Activated naive CD8-positive, alpha-beta T cell treated with anti-CD3 and anti-CD28 coated beads, Interleukin-2, amount 10 ng/mL, durations not matched to agents 7 days and 5 days (primary cell): ENCODE measurements at regions not wholly inside any gene's neighbourhood (a gene's known extent, or its start where the extent isn't known, plus 50 kb on each side); places are given as distances from the start of the nearest gene placed in this dataset.

Experiments
- ATAC-seq: fragments of 150-1000 bp; cut with Tn5 transposase; one replicate; pipeline ENCODE4 v1.10.0; 2021; ENCODE audit warnings: low read depth, moderate library complexity
- POLR2A ChIA-PET: fragments of 350-600 bp; sonication (Branson Sonifier 250); formaldehyde crosslinking; loops from one replicate; lab custom pipeline; 2021; ENCODE audit warnings: antibody characterized with exemption; lab: Charles Lee
- DNase-seq: peaks from one replicate; pipeline ENCODE4 v3.0.0; 2021
- H3K27ac Mint-ChIP-seq: one replicate; pipeline ENCODE4 v1.8.0; 2022; ENCODE audit warnings: mild to moderate bottlenecking, mixed read lengths
- H3K27me3 Mint-ChIP-seq: one replicate; pipeline ENCODE4 v1.8.0; 2022; ENCODE audit warnings: mild to moderate bottlenecking, moderate library complexity, mixed read lengths
- H3K36me3 Mint-ChIP-seq: one replicate; pipeline ENCODE4 v1.8.0; 2021; ENCODE audit warnings: mild to moderate bottlenecking, mixed read lengths
- H3K4me1 Mint-ChIP-seq: one replicate; pipeline ENCODE4 v1.8.0; 2021; ENCODE audit warnings: mixed read lengths
- H3K4me3 Mint-ChIP-seq: one replicate; pipeline ENCODE4 v1.8.0; 2022; ENCODE audit warnings: mild to moderate bottlenecking, moderate library complexity, mixed read lengths
- H3K9me3 Mint-ChIP-seq: one replicate; pipeline ENCODE4 v1.8.0; 2021; ENCODE audit warnings: mixed read lengths

DNA sequence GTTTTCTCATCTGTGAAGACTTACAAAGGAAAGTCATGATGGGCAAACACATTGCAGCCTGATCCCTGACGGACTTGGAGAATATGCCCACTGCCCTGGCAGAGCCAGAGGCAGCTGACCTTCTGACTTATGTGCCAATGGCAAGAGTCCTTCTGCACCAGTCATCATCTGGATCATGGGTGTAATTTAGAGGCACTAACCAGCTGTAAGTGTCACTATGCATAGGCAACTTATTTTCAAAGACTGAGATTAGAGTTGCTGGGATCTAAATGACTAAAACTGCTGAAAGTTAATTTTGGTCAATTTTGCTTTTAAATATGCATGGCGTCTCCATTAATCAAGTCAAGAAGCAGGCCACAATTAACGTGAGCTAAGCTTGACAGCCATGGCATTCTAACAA, 261.2 kb downstream of the BCL11A start:
- POLR2A ChIA-PET: no interaction called here
- DNase-seq: no peak
- peaks cover 19% of the 10 kb centered on the region for H3K27me3 Mint-ChIP-seq
- no peaks in the 10 kb centered on the region for H3K9me3 Mint-ChIP-seq
- ATAC-seq: no peak
- H3K4me1 Mint-ChIP-seq: no peaks in the 10 kb centered on the region
- H3K36me3 Mint-ChIP-seq: no peaks in the 10 kb centered on the region
- H3K4me3 Mint-ChIP-seq: no peak overlapping the region
- H3K27ac Mint-ChIP-seq: no peak overlapping the region

DNA sequence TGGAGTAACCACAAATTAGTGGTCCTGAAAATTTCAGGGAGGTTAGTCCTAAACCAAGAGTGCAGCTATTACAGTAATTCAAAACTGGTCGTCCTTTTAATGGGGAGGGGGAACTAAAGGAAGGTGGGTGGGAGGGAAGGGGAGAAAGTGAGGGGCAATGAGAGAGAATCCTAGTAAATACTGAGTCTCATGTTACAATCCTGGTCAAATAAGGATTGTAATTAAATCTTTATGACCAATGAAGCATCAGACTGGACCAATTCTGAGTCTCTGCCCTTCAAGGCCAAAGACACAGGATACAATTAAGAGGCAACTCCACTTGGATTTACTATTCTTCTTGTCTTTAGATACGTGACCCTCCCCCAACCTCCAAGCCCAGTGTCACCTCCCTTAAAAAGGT, 262.9 kb downstream of the BCL11A start:
- DNase-seq (no peak), ATAC-seq (no peak)
- Mint-ChIP-seq H3K36me3 (no peaks in the 10 kb centered on the region), H3K4me1 (no peaks in the 10 kb centered on the region), H3K27me3 (peaks cover 19% of the 10 kb centered on the region), H3K27ac (no peak overlapping the region), H3K9me3 (no peaks in the 10 kb centered on the region), H3K4me3 (no peak overlapping the region)
- POLR2A ChIA-PET: no interaction called here

DNA sequence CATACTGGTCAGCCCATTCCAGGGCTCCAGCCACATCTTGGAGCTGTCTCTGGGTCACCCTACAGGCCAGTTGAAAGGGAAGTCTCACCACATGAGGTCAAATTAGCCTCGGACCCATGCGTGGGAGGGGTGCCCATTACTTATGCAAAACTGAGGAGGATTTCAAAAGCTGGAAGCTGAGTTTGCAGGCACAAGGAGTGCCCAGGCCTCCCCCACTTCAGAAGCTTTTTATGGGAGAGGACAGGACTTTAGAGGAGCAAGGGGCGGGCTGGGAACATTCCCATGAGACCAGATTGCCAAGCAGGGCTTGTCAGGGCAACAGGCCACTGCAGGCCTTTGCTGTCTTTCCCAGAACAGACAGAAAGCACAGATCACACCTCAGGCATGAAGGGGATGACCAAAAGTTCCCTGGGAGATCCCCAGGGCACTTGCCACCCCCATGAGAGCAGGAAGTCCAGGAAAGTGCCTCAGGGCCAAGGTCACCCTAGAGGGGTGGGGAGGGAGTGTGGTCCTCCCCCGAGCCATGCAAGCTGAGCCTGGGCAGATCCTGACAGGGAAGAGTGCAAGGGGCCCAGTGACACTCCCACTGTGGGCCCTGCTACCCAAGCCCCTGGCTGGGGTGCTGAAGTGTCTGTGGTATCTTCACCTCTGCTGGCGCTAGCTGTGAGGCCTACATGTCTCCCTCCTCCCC, 267.7 kb downstream of the BCL11A start:
- no peak for DNase-seq
- H3K27me3 Mint-ChIP-seq: peaks cover 10% of the 10 kb centered on the region
- H3K4me3 Mint-ChIP-seq: no peak overlapping the region
- no peaks in the 10 kb centered on the region for H3K4me1 Mint-ChIP-seq
- H3K27ac Mint-ChIP-seq: no peak overlapping the region
- POLR2A ChIA-PET: no interaction called here
- H3K36me3 Mint-ChIP-seq: no peaks in the 10 kb centered on the region
- H3K9me3 Mint-ChIP-seq: no peaks in the 10 kb centered on the region
- ATAC-seq: no peak

DNA sequence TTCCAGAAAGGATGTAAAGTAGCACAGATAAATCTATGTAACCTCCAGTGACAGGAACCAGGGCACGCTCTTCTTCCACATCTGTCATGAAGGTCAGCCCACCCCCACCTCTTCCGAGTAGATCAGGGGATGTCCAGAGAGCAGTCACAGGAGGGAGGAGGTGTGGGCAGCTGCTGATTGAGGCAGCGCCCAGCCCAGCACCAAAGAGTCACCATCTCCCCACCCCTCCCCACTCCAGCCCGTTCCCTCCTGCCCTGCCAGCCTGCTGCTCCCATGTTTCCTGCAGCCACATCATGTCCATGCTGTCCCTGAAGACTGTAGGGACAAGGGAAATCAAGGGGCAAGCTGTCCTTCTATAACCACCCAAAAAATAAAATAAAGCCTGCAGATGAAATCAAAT, 269.8 kb downstream of the BCL11A start:
- Mint-ChIP-seq H3K4me3 (no peak overlapping the region), H3K27ac (no peak overlapping the region), H3K9me3 (no peaks in the 10 kb centered on the region), H3K27me3 (peaks cover 4% of the 10 kb centered on the region), H3K4me1 (no peaks in the 10 kb centered on the region), H3K36me3 (no peaks in the 10 kb centered on the region)
- no peak for ATAC-seq
- DNase-seq: no peak
- POLR2A ChIA-PET: no interaction called here

DNA sequence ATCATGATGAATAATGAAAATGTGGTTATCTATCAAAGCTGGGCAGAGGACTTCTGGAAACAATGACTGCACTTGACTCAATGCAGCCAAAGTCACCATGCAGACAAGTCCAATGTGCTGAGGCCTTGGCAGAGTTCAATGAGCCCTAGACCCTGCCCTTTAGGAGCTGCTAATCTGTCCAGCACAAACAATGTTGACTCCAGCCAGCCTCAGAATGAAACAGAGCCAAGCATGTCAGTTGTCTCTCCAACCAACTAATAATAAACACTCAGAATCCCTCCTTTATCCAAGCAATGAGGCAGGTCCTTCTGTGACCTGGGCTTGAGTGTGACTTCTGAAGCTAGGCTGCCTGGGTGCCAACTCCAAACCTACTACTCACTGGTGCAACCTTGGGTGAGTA, 270.6 kb downstream of the BCL11A start:
- no peaks in the 10 kb centered on the region for H3K36me3 Mint-ChIP-seq
- H3K9me3 Mint-ChIP-seq: no peaks in the 10 kb centered on the region
- H3K27me3 Mint-ChIP-seq: peaks cover 3% of the 10 kb centered on the region
- no peak for DNase-seq
- POLR2A ChIA-PET: no interaction called here
- no peaks in the 10 kb centered on the region for H3K4me1 Mint-ChIP-seq
- no peak for ATAC-seq
- no peak overlapping the region for H3K4me3 Mint-ChIP-seq
- no peak overlapping the region for H3K27ac Mint-ChIP-seq

DNA sequence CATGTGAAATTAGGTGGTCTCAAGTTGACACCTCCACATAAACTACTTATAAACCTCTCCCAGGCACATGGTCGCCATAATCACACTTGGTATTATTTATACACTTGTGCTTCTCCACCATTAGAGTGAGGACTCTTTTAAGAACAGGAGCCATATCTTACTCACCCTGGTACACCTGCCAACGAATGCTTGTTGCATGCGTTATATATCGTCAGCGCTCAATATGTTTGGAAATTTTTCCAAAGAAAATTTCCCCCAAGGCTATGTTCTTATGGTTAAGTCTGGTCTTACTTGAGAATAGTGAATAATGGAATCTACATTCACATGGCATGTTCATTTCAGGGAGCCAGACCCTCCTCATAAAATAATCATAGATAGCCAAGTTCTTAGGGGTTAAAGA, 271.7 kb downstream of the BCL11A start:
- Mint-ChIP-seq H3K4me1 (no peaks in the 10 kb centered on the region), H3K36me3 (no peaks in the 10 kb centered on the region), H3K4me3 (no peak overlapping the region), H3K27me3 (no peaks in the 10 kb centered on the region), H3K27ac (no peak overlapping the region), H3K9me3 (no peaks in the 10 kb centered on the region)
- POLR2A ChIA-PET: no interaction called here
- ATAC-seq (no peak), DNase-seq (no peak)

DNA sequence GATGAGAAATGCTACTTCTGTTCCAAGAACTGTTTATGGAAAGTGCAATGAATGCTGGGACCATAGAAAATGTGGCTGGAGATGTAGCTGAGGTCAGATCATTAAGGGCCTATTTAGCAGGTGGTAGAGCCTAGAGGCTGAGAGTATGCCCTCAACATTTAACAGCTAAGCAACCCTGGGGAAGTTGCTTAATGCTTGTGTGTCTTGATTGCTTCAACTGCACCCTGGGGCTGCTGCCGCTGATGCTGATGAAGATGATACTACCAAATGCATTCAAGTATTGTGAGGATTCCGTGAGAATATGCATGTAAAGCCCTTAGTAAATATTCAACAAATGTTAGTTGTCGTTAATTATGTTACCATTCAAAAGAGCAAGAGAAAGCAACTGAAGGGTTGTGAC, 273.2 kb downstream of the BCL11A start:
- H3K27ac Mint-ChIP-seq: no peak overlapping the region
- no peaks in the 10 kb centered on the region for H3K4me1 Mint-ChIP-seq
- DNase-seq (no peak), ATAC-seq (no peak)
- no peaks in the 10 kb centered on the region for H3K36me3 Mint-ChIP-seq
- peaks cover 2% of the 10 kb centered on the region for H3K27me3 Mint-ChIP-seq
- no peak overlapping the region for H3K4me3 Mint-ChIP-seq
- H3K9me3 Mint-ChIP-seq: no peaks in the 10 kb centered on the region
- POLR2A ChIA-PET: no interaction called here

DNA sequence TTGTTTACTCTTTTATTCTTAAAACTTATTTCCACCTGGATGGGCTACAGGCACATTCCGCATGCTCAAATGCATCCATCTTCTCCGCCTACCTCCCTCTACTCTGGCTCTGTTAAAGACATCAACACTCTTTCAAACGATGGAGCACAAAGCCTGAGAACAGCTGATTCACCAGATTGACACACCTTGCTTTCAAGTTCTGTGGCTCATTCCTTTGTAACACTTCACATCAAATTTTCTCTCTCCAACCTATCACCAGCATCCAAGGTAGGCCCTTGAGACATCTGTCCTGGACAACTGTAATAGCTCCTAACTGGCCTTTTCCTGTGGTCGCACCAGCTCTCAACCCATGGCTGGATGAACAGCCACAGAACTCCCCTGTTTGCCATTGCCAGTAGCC, 274.5 kb downstream of the BCL11A start:
- no peak for ATAC-seq
- H3K27ac Mint-ChIP-seq: no peak overlapping the region
- POLR2A ChIA-PET: no interaction called here
- no peak for DNase-seq
- H3K9me3 Mint-ChIP-seq: no peaks in the 10 kb centered on the region
- H3K36me3 Mint-ChIP-seq: no peaks in the 10 kb centered on the region
- H3K4me3 Mint-ChIP-seq: no peak overlapping the region
- H3K4me1 Mint-ChIP-seq: no peaks in the 10 kb centered on the region
- H3K27me3 Mint-ChIP-seq: peaks cover 2% of the 10 kb centered on the region

DNA sequence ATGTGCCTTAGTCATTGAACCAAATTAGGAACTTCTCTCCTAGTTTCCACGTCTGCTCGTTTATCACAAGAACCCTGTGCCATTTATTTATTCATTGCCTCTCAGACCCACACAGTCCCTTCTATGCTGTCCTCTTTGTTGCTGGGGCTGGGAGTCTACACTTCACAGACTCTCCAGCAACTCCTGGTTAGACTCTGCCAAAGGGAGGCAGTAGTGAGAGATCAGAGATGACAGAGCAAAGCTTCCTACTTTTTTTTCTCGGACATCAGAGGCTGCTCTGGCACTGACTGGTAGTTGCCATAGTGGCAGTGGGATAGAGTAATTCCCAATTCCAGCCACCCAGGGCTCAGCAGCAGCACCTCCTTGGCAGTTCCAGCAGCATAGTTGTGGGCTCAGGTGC, 277.5 kb downstream of the BCL11A start:
- POLR2A ChIA-PET: no interaction called here
- Mint-ChIP-seq H3K9me3 (no peaks in the 10 kb centered on the region), H3K4me1 (no peaks in the 10 kb centered on the region), H3K4me3 (no peak overlapping the region), H3K27ac (no peak overlapping the region), H3K27me3 (peaks cover 2% of the 10 kb centered on the region), H3K36me3 (no peaks in the 10 kb centered on the region)
- DNase-seq (no peak), ATAC-seq (no peak)

DNA sequence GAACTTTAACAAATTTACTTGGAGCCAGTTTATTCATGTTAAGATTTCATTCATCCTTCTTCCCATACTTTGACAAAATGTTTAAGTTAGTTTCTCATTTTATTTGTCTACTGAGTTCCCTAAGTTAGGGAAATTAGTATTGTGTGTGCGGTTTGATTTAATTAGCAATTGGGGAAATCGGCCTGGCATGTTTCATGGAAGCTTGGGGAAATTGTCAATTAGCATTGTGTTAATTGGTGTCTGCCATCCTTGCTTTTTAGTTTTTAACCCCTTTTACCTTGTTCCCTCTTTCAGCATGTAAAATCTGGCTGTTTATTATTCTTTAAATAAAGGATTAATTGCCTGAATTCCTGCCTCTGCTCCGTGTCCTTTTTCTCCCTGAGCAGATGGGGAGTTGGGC, 279.6 kb downstream of the BCL11A start:
- H3K36me3 Mint-ChIP-seq: no peaks in the 10 kb centered on the region
- peaks cover 3% of the 10 kb centered on the region for H3K27me3 Mint-ChIP-seq
- ATAC-seq: no peak
- no peak overlapping the region for H3K4me3 Mint-ChIP-seq
- POLR2A ChIA-PET: no interaction called here
- H3K27ac Mint-ChIP-seq: no peak overlapping the region
- H3K4me1 Mint-ChIP-seq: no peaks in the 10 kb centered on the region
- DNase-seq: no peak
- no peaks in the 10 kb centered on the region for H3K9me3 Mint-ChIP-seq

DNA sequence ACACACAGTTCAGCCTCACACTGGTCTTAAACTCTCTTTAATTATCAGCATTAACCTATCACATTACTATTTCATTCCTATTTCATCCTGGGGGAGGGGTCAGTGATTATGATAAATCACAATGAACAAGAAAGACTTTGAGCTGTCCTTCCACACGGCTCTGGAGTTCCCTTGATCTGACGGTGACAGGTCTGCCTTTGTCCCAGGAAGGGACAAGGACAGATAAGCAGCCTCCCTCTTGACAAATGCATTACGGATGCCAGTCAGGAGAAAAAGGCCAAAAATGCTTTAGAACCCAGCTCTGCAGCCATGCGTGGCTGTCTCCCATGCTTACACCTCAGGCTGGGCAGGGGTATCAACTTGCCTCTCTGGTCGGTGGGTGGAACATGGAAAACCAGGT, 281.7 kb downstream of the BCL11A start:
- Mint-ChIP-seq H3K4me3 (no peak overlapping the region), H3K9me3 (no peaks in the 10 kb centered on the region)

DNA sequence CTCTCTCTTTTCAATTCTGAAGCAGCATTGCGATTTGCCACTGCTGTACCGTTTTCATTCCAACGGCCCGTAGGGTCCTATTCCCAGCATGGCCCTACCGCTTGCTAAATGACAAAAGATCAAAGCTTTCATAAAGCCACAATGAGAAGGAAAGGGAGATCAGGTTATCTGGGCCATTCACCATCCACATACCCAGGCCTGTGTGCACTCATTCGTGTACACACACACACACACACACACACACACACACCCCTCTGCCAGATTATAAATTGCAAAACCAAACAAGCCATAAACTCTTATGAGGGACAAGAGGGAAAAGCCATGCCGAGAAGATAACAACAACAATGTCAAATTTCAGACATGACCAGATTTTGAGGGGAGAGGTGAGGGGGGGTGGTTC, 282.3 kb downstream of the BCL11A start:
- Mint-ChIP-seq H3K4me1 (no peaks in the 10 kb centered on the region), H3K27ac (no peak overlapping the region), H3K9me3 (no peaks in the 10 kb centered on the region), H3K4me3 (no peak overlapping the region), H3K27me3 (peaks cover 3% of the 10 kb centered on the region), H3K36me3 (no peaks in the 10 kb centered on the region)
- DNase-seq (no peak), ATAC-seq (no peak)
- POLR2A ChIA-PET: no interaction called here

More for the DNA sequence above, 281.7 kb downstream of the BCL11A start:
- ATAC-seq (no peak), DNase-seq (no peak)
- Mint-ChIP-seq H3K27ac (no peak overlapping the region), H3K27me3 (peaks cover 3% of the 10 kb centered on the region), H3K4me1 (no peaks in the 10 kb centered on the region), H3K36me3 (no peaks in the 10 kb centered on the region)
- POLR2A ChIA-PET: no interaction called here

DNA sequence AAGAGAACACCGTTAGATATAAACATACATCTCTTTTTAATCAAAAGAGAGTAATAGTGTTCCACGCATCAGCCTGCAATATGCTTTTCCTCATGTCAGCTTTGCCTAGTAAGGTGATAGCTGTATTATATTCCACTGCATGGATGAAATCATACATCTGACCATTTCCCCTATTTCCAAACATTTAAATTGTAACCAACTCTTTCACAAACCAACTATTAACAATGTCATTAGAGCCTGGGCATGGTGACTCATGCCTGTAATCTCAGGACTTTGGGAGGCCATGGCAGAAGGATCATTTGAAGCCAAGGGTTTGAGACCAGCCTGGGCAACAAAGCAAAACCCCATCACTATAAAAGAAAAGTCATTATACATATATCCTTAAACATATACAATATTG, 284.8 kb downstream of the BCL11A start:
- no peak for DNase-seq
- H3K27me3 Mint-ChIP-seq: peaks cover 4% of the 10 kb centered on the region
- H3K27ac Mint-ChIP-seq: no peak overlapping the region
- no peaks in the 10 kb centered on the region for H3K4me1 Mint-ChIP-seq
- no peak overlapping the region for H3K4me3 Mint-ChIP-seq
- no peak for ATAC-seq
- no peaks in the 10 kb centered on the region for H3K36me3 Mint-ChIP-seq
- POLR2A ChIA-PET: no interaction called here
- peaks cover 4% of the 10 kb centered on the region for H3K9me3 Mint-ChIP-seq

DNA sequence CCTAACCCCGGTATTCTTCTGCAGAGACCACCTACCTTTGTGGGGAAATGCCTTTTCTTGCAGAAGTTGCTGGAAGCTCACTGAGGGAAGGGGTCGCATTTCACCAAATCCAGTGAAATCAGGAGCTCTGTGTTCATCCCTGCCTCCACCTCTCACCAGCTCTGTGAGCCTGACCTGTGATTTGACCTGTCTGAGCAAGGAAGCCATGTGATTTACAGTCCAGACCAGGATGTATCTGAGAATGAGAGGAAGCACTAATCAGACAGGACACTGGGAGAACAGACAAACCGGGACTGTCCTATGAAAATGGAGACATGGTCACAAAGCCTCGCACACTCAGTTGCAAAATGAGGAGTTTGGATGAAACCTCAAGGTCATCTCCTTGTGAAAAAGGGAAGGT, 285.4 kb downstream of the BCL11A start:
- H3K4me1 Mint-ChIP-seq: no peaks in the 10 kb centered on the region
- H3K27ac Mint-ChIP-seq: no peak overlapping the region
- POLR2A ChIA-PET: no interaction called here
- H3K27me3 Mint-ChIP-seq: peaks cover 4% of the 10 kb centered on the region
- no peaks in the 10 kb centered on the region for H3K36me3 Mint-ChIP-seq
- no peak overlapping the region for H3K4me3 Mint-ChIP-seq
- H3K9me3 Mint-ChIP-seq: peaks cover 4% of the 10 kb centered on the region
- no peak for DNase-seq
- no peak for ATAC-seq

DNA sequence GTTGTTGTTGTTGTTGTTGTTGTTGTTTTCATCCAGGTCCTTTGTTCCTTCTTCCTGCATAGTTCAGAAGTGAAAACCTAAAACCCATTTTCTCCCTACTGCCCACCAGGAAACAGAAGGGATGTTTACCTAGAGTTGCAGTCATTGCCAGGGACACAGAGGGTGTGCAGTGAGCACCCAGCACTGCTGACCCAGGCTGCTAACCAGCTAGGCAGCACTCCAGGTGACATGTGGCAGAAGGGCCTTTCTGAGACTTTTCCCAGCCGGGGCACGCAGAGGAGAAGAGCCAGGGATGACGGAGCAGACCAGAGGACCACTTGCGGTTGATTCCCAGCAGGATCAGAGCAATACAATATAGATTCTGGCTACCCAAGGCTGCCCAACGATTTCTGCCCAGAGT, 286.3 kb downstream of the BCL11A start:
- H3K9me3 Mint-ChIP-seq: peaks cover 4% of the 10 kb centered on the region
- DNase-seq: no peak
- H3K27ac Mint-ChIP-seq: no peak overlapping the region
- POLR2A ChIA-PET: no interaction called here
- H3K27me3 Mint-ChIP-seq: peaks cover 4% of the 10 kb centered on the region
- H3K4me1 Mint-ChIP-seq: no peaks in the 10 kb centered on the region
- no peaks in the 10 kb centered on the region for H3K36me3 Mint-ChIP-seq
- no peak overlapping the region for H3K4me3 Mint-ChIP-seq
- ATAC-seq: no peak
